GM23248 (cell line): ENCODE measurements at regions not wholly inside any gene's neighbourhood (a gene's known extent, or its start where the extent isn't known, plus 50 kb on each side); places are given as distances from the start of the nearest gene placed in this dataset.

Source experiments
- DNase-seq: peaks from one replicate; pipeline ENCODE4 v3.0.0-alpha.2; 2015
- H2AFZ ChIP-seq: fragments of 200-600 bp; sonication (generic); 2 replicates; pipeline ENCODE4 v1.6.1; 2016; ENCODE audit warnings: antibody characterized with exemption
- H3F3A ChIP-seq: fragments of 200-600 bp; sonication (generic); 2 replicates; pipeline ENCODE4 v1.6.1; 2016; ENCODE audit warnings: mild to moderate bottlenecking, antibody characterized with exemption, mixed run types; ENCODE audit not compliant: insufficient read depth
- H3K27ac ChIP-seq: fragments of 200-600 bp; sonication (generic); 2 replicates; pipeline ENCODE4 v1.5.1; 2016; ENCODE audit warnings: mild to moderate bottlenecking
- H3K27me3 ChIP-seq: fragments of 200-600 bp; sonication (generic); replicated peaks from 2 replicates; pipeline ENCODE4 v1.6.1; 2016; ENCODE audit warnings: mild to moderate bottlenecking; ENCODE audit not compliant: insufficient read depth
- H3K36me3 ChIP-seq: fragments of 200-600 bp; sonication (generic); 2 replicates; pipeline ENCODE4 v1.6.1; 2016; ENCODE audit warnings: low read depth, mild to moderate bottlenecking
- H3K4me1 ChIP-seq: fragments of 200-600 bp; sonication (generic); 2 replicates; pipeline ENCODE4 v1.6.1; 2016; ENCODE audit warnings: mild to moderate bottlenecking; ENCODE audit not compliant: insufficient read depth
- H3K4me2 ChIP-seq: fragments of 200-600 bp; sonication (generic); one replicate; pipeline ENCODE4 v1.6.1; 2016; ENCODE audit warnings: mild to moderate bottlenecking; ENCODE audit not compliant: unreplicated experiment
- H3K4me3 ChIP-seq: fragments of 200-600 bp; sonication (generic); 2 replicates; pipeline ENCODE4 v1.5.1; 2016; ENCODE audit warnings: mild to moderate bottlenecking
- H3K79me2 ChIP-seq: fragments of 200-600 bp; sonication (generic); 2 replicates; pipeline ENCODE4 v1.6.1; 2016; ENCODE audit warnings: mild to moderate bottlenecking; ENCODE audit not compliant: insufficient read depth
- H3K9ac ChIP-seq: fragments of 200-600 bp; sonication (generic); 2 replicates; pipeline ENCODE4 v1.6.1; 2016; ENCODE audit warnings: mild to moderate bottlenecking
- H3K9me2 ChIP-seq: fragments of 200-600 bp; sonication (generic); 2 replicates; pipeline ENCODE4 v1.6.1; 2016; ENCODE audit warnings: mixed run types, mild to moderate bottlenecking, moderate library complexity; ENCODE audit not compliant: insufficient read depth
- H3K9me3 ChIP-seq: fragments of 200-600 bp; sonication (generic); one replicate; pipeline ENCODE4 v1.6.1; 2017; ENCODE audit warnings: low read depth
- H4K20me1 ChIP-seq: fragments of 200-600 bp; sonication (generic); 2 replicates; pipeline ENCODE4 v1.6.0; 2016; ENCODE audit not compliant: insufficient read depth
- EZH2 ChIP-seq: fragments of 200-600 bp; sonication (generic); IDR thresholded peaks from 2 replicates; pipeline ENCODE4 v1.6.1; 2018; ENCODE audit warnings: antibody characterized with exemption, mild to moderate bottlenecking; ENCODE audit not compliant: insufficient read depth, poor library complexity, severe bottlenecking
- EZH2phosphoT487 ChIP-seq: fragments of 200-600 bp; sonication (generic); IDR thresholded peaks from 2 replicates; pipeline ENCODE4 v1.6.1; 2018; ENCODE audit warnings: antibody characterized with exemption, moderate library complexity, mild to moderate bottlenecking, low read depth; ENCODE audit not compliant: insufficient read depth
- whole genome bisulfite sequencing, 2 experiments: methylation state at CpG; one replicate each; pipeline ENCODE4 v1.1.6; 2015 to 2017; ENCODE audit warnings: low lambda C conversion rate in 2 of 2, low coverage in 1 of 2; ENCODE audit errors: missing lambda C conversion rate in 2 of 2; 5-methylcytosine and 5-hydroxymethylcytosine counted together
- in situ Hi-C: fragments of 300-500 bp; cut with MboI; formaldehyde crosslinking; loops from 2 replicates; pipeline ENCODE4 v1.15.0; 2020

GRCh38 chr6:137964876-137965275, 97.8 kb downstream of the TNFAIP3 start:
- no peak for DNase-seq
- Histone ChIP-seq H4K20me1 (no peaks in the 10 kb centered on the region), H2AFZ (no peak overlapping the region), H3K9me3 (no peaks in the 10 kb centered on the region), H3K9ac (no peak overlapping the region), H3K36me3 (no peaks in the 10 kb centered on the region), H3K79me2 (no peaks in the 10 kb centered on the region), H3K4me3 (no peak overlapping the region), H3F3A (peaks cover 16% of the 10 kb centered on the region), H3K27ac (no peak overlapping the region), H3K4me2 (no peak overlapping the region), H3K4me1 (peaks cover 18% of the 10 kb centered on the region), H3K27me3 (no peaks in the 10 kb centered on the region), H3K9me2 (no peaks in the 10 kb centered on the region)
- 36 to 39% methylated on average over 4 of the region's 4 CpGs for WGBS, 2 experiments
- in situ Hi-C loops, result no loop called here
- TF ChIP-seq EZH2phosphoT487 (no peak), EZH2 (no peak)

GRCh38 chr6:137967689-137968454, 100.8 kb downstream of the TNFAIP3 start:
- H4K20me1 ChIP-seq, result no peaks in the 10 kb centered on the region
- no peaks in the 10 kb centered on the region for H3K79me2 ChIP-seq
- peak overlapping the region; percentile 63 for H2AFZ ChIP-seq
- H3K9me2 ChIP-seq, result no peaks in the 10 kb centered on the region
- WGBS, 2 experiments, result 14 to 24% methylated on average over 5 of the region's 5 CpGs
- in situ Hi-C loops, result no loop called here
- H3K4me1 ChIP-seq, result peaks cover 18% of the 10 kb centered on the region
- H3F3A ChIP-seq, result peaks cover 16% of the 10 kb centered on the region
- DNase-seq, result peak; percentile 55
- no peak overlapping the region for H3K27ac ChIP-seq
- no peaks in the 10 kb centered on the region for H3K36me3 ChIP-seq
- no peaks in the 10 kb centered on the region for H3K27me3 ChIP-seq
- no peak overlapping the region; the same call in 1 of the 2 replicates for H3K4me3 ChIP-seq
- TF ChIP-seq EZH2phosphoT487 (no peak), EZH2 (no peak)
- no peaks in the 10 kb centered on the region for H3K9me3 ChIP-seq
- peak overlapping the region; percentile 50 for H3K4me2 ChIP-seq
- H3K9ac ChIP-seq, result peak overlapping the region; percentile 23; the same call in 1 of the 2 replicates

GRCh38 chr6:137968455-137968804, 101.4 kb downstream of the TNFAIP3 start:
- H3K27ac ChIP-seq, result no peak overlapping the region
- no peaks in the 10 kb centered on the region for H4K20me1 ChIP-seq
- no peak overlapping the region; the same call in 1 of the 2 replicates for H3K4me3 ChIP-seq
- no peaks in the 10 kb centered on the region for H3K36me3 ChIP-seq
- H3K4me2 ChIP-seq, result peak overlapping the region; percentile 50
- H3K27me3 ChIP-seq, result no peaks in the 10 kb centered on the region
- H2AFZ ChIP-seq, result peak overlapping the region; percentile 63
- H3K9ac ChIP-seq, result peak overlapping the region; percentile 23; the same call in 1 of the 2 replicates
- H3K4me1 ChIP-seq, result peaks cover 18% of the 10 kb centered on the region
- in situ Hi-C loops, result no loop called here
- H3K9me2 ChIP-seq, result no peaks in the 10 kb centered on the region
- no peak for TF ChIP-seq EZH2phosphoT487
- no peak for TF ChIP-seq EZH2
- H3K79me2 ChIP-seq, result no peaks in the 10 kb centered on the region
- peaks cover 16% of the 10 kb centered on the region for H3F3A ChIP-seq
- 73% methylated on average over 5 of the region's 5 CpGs for WGBS, 2 experiments
- H3K9me3 ChIP-seq, result no peaks in the 10 kb centered on the region
- DNase-seq, result no peak

- Histone ChIP-seq H3F3A (peaks cover 16% of the 10 kb centered on the region), H4K20me1 (no peaks in the 10 kb centered on the region), H3K9me3 (no peaks in the 10 kb centered on the region), H3K9ac (no peak overlapping the region), H3K27me3 (no peaks in the 10 kb centered on the region), H3K79me2 (no peaks in the 10 kb centered on the region), H3K4me3 (no peak overlapping the region), H3K4me1 (peaks cover 18% of the 10 kb centered on the region), H3K36me3 (no peaks in the 10 kb centered on the region), H3K4me2 (peak overlapping the region; percentile 50), H3K27ac (no peak overlapping the region), H3K9me2 (no peaks in the 10 kb centered on the region), H2AFZ (no peak overlapping the region)
- DNase-seq, result peak; percentile 7
- WGBS, 2 experiments, result 5 to 13% methylated on average over 1 of the region's 1 CpG
- TF ChIP-seq EZH2phosphoT487 (no peak), EZH2 (no peak)
- in situ Hi-C loops, result no loop called here
Measured at GRCh38 chr6:137968901-137969300, 101.8 kb downstream of the TNFAIP3 start.
